ENCODE measurements at regions not wholly inside any gene's neighbourhood (a gene's known extent, or its start where the extent isn't known, plus 50 kb on each side); places are given as distances from the start of the nearest gene placed in this dataset.

GRCh38 chr6:40054602-40055001 lies 120.3 kb upstream of the MOCS1 start:
- no peak for DNase-seq

- no peak for DNase-seq
These were observed 119.9 kb upstream of the MOCS1 start for GRCh38 chr6:40054186-40054585.

DNA sequence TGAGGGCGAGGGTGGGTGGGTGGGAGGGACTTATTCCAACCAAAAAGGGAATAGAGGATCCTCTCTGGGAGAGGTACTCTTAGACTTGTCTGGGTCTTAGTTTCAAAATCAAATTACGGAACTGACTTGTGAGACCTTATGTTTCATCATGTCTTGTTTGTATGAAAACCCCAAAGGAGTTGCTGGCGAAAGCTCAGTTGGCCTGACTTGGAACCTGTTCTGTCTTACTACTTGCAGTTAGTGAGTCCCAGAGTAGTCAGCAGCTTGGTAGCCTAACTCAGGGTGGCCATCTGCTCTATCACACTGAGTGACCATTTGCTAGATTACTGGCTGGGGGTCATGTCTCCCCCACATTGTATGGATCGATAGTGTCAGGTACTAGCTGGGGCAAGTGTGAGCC lies 114.9 kb upstream of the MOCS1 start:
- no peak for DNase-seq

GRCh38 chr6:40044196-40044595 lies 109.9 kb upstream of the MOCS1 start:
- DNase-seq: no peak

- no peak for DNase-seq
These were observed 108.0 kb upstream of the MOCS1 start for GRCh38 chr6:40042232-40042631.

- DNase-seq: no peak
These were observed 104.8 kb upstream of the MOCS1 start for GRCh38 chr6:40039042-40039441.

DNA sequence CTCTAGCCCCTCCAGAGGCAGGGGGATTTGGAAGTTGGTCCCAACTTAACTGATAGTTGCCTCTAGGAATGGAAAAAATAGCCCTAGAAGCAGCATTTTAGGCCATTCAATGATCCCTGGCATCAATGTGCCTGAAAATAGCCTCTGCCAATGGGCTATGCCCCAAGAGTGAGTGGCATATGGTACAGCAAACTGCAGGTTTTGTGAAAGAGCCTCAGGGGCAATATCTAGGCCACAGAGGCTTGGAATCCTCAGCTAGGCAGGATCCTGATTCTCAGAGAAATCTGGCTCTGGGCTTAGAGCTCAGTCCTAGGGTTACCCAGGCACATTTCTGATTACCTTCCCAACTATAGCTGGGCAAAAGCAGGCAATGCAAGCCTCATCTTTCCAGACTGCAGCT lies 104.4 kb upstream of the MOCS1 start:
- DNase-seq: no peak

DNA sequence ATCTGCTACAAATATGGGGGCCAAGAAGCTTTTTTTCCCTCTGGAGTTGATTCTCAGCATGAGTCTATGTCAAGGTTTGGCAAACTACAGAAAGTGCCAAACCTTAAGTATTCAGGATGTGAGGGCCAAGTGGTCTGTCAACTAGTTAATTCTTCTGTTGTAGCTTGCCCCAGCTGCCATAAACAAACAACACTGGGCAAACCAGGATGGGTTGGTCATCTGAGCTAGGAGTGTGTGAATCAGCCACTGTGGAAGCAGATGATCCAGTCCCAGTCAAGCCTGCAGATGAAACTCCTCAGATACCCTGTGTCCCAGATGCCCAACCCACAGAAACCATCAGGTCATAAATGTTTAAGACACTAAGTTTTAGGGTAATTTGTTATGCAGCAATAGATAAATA lies 103.0 kb upstream of the MOCS1 start:
- no peak for DNase-seq

- DNase-seq: no peak
These were observed 101.9 kb upstream of the MOCS1 start for GRCh38 chr6:40036186-40036585.

- DNase-seq: no peak
These were observed 94.2 kb upstream of the MOCS1 start for GRCh38 chr6:40028449-40028848.

GRCh38 chr6:40022867-40023266 lies 88.6 kb upstream of the MOCS1 start:
- DNase-seq: no peak

GRCh38 chr6:40020166-40020565 lies 85.9 kb upstream of the MOCS1 start:
- DNase-seq: no peak

- DNase-seq: no peak
These were observed 81.3 kb upstream of the MOCS1 start for GRCh38 chr6:40015530-40015929.

DNA sequence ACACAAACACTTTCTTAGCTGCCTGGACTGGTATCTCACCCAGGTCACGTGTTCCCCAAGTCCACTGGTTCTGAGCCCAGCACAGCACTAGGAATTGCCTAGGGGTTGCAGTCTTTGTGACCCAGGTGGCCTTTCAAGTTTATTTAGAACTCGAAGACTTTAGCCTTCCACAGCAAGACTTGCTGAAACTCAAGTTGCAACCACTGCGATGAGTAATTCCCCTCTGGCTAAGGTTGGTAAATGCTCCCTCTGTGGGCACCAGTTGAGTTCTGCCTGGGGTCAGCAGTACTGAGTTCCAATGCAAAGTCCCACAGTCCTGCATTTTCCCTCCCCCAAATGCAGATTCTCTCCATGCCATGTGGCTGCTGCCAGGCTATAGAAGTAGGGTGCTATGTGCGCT lies 77.6 kb upstream of the MOCS1 start:
- no peak for DNase-seq

DNA sequence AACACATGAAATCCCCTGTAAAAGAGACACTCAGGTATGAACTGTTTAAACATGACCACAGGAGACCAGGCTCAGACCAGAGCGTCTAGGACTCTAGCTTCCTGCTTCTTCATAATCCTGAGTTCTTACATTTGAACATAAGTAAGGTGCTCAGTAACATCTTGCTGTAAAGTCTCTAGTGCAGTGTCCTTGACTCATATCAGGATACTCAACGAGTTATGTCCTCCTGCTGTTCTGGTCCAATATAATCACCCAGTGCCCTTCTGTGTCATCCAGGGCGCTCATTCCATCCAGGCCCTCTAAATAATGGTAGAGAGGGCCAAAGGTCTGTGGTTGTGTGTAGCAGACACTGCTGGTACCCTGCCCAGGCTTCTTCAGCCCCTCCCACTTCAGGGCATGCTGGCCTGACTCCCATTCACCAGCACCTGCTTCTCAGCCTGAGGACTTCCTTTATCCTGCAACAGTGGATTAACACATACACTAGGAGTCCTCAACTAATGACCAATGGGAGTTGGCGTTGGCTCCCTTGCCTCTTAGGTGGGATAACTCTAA lies 66.8 kb upstream of the MOCS1 start:
- DNase-seq: no peak

DNA sequence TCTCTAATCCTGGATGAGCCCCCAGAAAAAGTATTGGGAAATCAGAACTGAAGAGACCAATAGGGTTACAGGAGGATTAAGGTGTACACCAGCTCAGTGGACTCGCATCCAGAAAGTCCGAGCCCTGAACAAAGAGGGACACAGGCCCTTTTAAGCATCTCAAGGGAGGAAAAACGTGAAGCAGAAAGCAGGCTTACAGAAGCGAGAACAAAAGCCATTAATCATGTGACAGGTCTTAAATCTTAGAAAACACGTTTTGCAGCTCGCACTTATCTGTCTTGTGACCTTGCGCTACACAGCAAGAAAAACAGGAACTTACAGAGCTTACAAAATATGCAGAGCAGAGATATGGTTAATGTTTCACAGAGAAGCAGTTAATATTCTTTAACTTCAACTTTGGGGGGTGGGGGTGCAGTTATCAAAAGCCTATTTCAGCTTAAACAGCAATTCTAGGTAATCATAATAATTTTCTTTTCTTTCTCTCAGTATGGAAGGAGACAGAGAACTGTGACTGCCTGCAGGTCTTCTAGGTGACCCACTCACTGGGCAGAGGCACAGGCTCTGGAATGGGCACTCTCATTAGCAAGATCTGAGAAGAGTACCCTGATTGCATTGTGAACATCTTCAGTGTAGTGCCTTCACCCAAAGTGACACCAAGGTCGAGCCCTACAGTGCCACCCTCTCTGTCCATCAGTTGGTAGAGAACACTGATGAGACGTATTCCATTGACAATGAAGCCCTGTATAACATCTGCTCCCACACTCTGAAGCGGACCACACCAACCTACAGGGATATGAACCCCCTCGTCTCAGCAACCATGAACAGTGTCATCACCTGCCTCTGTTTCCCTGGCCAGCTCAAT lies 65.0 kb upstream of the MOCS1 start:
- no peak for DNase-seq

GRCh38 chr6:39998126-39998525 lies 63.9 kb upstream of the MOCS1 start:
- no peak for DNase-seq

- no peak for DNase-seq
These were observed 62.9 kb upstream of the MOCS1 start for GRCh38 chr6:39997101-39997635.

DNA sequence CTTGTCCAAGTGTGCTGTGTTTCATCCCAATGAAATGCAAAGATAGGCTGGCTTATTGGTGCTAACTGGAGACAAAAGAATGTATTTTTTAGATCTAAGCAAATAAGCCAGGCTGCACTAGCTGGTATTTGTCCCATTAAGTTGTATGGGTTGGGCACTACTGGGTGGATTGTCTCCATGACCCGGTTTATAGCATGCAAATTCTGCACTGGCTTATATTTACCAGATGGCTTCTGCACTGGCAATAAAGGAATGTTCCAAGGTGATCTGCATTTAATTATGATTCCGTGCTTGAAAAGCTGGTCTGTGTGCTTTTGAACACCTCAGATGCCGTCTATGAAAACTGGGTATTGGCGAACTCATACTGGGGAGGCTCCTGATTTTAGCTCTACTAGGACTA lies 61.4 kb upstream of the MOCS1 start:
- DNase-seq: no peak

DNA sequence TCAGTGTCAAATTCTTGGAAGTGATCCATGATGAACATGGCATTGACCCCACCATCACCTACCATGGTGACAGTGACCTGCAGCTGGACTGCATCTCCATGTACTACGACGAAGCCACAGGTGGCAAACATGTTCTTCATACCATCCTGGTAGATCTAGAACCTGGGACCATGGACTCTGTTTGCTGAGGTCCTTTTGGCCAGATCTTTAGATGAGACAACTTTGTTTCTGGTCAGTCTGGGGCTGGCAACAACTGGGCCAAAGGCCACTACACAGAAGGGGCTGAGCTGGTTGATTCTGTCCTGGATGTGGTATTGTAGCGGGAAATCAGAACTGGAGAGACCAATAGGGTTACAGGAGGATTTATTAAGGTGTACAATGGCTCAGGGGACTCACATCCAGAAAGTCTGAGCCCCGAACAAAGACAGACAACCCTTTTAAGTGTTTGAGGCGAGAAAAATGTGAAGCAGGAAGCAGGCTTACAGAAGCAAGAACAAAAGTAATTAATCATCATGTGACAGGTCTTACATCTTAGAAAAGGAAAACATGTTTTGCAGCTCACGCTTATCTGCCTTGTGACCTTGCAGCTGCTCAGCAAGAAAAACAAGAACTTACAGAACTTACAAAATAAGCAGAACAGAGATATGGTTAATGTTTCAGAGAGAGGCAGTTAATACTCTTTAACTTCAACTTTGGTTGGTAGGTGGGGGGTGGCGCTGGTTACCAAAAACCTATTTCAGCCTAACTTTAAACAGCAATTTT lies 58.8 kb upstream of the MOCS1 start:
- no peak for DNase-seq
